ENCODE measurements at regions not wholly inside any gene's neighbourhood (a gene's known extent, or its start where the extent isn't known, plus 50 kb on each side); places are given as distances from the start of the nearest gene placed in this dataset.

GRCh38 chr1:55481634-55482033 is 266.5 kb upstream of the USP24 start:
- TF ChIP-seq SIX5 (IDR thresholded peaks at IDR 0.05; ENCODE audit: low read depth, low read length): no peak
- TF ChIP-seq TAF1 (IDR thresholded peaks at IDR 0.05; ENCODE audit: low read depth, low read length): no peak
- no peak for TF ChIP-seq CBX5 (IDR thresholded peaks at IDR 0.05; ENCODE audit: low read depth, low read length)
- no peak for TF ChIP-seq RAD21 (IDR thresholded peaks at IDR 0.05 in 1 of 2, conservative IDR thresholded peaks at IDR 0.05 in 1 of 2; ENCODE audit: low read depth in 2 of 2, low read length in 2 of 2)
- TF ChIP-seq JUN (IDR thresholded peaks at IDR 0.05; ENCODE audit: low read depth, low read length): no peak
- TF ChIP-seq, protein P1, sequence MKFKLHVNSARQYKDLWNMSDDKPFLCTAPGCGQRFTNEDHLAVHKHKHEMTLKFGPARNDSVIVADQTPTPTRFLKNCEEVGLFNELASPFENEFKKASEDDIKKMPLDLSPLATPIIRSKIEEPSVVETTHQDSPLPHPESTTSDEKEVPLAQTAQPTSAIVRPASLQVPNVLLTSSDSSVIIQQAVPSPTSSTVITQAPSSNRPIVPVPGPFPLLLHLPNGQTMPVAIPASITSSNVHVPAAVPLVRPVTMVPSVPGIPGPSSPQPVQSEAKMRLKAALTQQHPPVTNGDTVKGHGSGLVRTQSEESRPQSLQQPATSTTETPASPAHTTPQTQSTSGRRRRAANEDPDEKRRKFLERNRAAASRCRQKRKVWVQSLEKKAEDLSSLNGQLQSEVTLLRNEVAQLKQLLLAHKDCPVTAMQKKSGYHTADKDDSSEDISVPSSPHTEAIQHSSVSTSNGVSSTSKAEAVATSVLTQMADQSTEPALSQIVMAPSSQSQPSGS (IDR thresholded peaks at IDR 0.05; ENCODE audit: low read length): no peak
- TF ChIP-seq, protein P2, sequence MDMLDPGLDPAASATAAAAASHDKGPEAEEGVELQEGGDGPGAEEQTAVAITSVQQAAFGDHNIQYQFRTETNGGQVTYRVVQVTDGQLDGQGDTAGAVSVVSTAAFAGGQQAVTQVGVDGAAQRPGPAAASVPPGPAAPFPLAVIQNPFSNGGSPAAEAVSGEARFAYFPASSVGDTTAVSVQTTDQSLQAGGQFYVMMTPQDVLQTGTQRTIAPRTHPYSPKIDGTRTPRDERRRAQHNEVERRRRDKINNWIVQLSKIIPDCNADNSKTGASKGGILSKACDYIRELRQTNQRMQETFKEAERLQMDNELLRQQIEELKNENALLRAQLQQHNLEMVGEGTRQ (IDR thresholded peaks at IDR 0.05; ENCODE audit: low read length): no peak
- no peak for TF ChIP-seq BCL11A (IDR thresholded peaks at IDR 0.05; ENCODE audit: low read depth in 2 of 2, low read length in 2 of 2)
- TF ChIP-seq CEBPB (IDR thresholded peaks at IDR 0.05; ENCODE audit: low read depth, low read length): no peak
- TF ChIP-seq E2F6 (IDR thresholded peaks at IDR 0.05): no peak
- TF ChIP-seq SUZ12 (IDR thresholded peaks at IDR 0.05; ENCODE audit: low read length): no peak
- FAIRE-seq (no peak), DNase-seq (ENCODE audit: low read depth in 1 of 2, low spot score in 2 of 2) (no peak)
- Histone ChIP-seq H2AK5ac (ENCODE audit: low read depth, low read length) (no peak overlapping the region), H3K56ac (replicated peaks; ENCODE audit: insufficient read length, low read depth, low read length) (no peak overlapping the region), H3K4me2 (ENCODE audit: insufficient read depth in 1 of 2, low read depth in 2 of 2, low read length in 2 of 2) (no peak overlapping the region), H4K8ac (ENCODE audit: extremely low read depth, insufficient read depth, low read length) (no peak overlapping the region), H3K14ac (ENCODE audit: insufficient read length) (no peak overlapping the region), H2BK120ac (replicated peaks; ENCODE audit: low read depth, low read length) (no peak overlapping the region), H3K9ac (replicated peaks in 1 of 4; ENCODE audit: extremely low read depth in 1 of 4, low read depth in 3 of 4, low read length in 3 of 4) (no peak overlapping the region), H3K79me2 (ENCODE audit: control insufficient read depth in 1 of 2, insufficient read depth in 2 of 2, low read length in 2 of 2) (no peaks in the 10 kb centered on the region), H2BK12ac (ENCODE audit: low read depth, low read length) (no peak overlapping the region), H3K4me3 (ENCODE audit: extremely low read depth in 1 of 4, insufficient read depth in 2 of 4, low read depth in 3 of 4, low read length in 4 of 4) (no peak overlapping the region), H3K9me3 (ENCODE audit: insufficient read depth in 2 of 2, low read depth in 1 of 2, low read length in 1 of 2) (no peaks in the 10 kb centered on the region), H2BK5ac (ENCODE audit: low read depth, low read length) (no peak overlapping the region), H2AFZ (ENCODE audit: low read length) (no peak overlapping the region), H4K20me1 (replicated peaks in 1 of 2; ENCODE audit: control insufficient read depth in 1 of 2, insufficient read depth in 2 of 2, low read length in 2 of 2) (no peaks in the 10 kb centered on the region), H2BK15ac (ENCODE audit: low read length) (no peak overlapping the region), H3K36me3 (ENCODE audit: control insufficient read depth in 2 of 4, insufficient read depth in 4 of 4, low read length in 3 of 4) (no peaks in the 10 kb centered on the region), H3K23me2 (ENCODE audit: low read depth, low read length) (no peaks in the 10 kb centered on the region), H3K18ac (ENCODE audit: extremely low read depth, low read length) (no peak overlapping the region), H3K27ac (ENCODE audit: low read depth, low read length) (no peak overlapping the region), H3K27me3 (replicated peaks in 1 of 4; ENCODE audit: control insufficient read depth in 3 of 4, extremely low read depth in 1 of 4, insufficient read depth in 3 of 4, low read length in 3 of 4) (no peaks in the 10 kb centered on the region), H4K5ac (ENCODE audit: insufficient read length, low read depth, low read length) (no peak overlapping the region), H3K23ac (ENCODE audit: insufficient read length) (no peak overlapping the region), H3K4ac (replicated peaks; ENCODE audit: insufficient read length, low read depth, low read length) (no peak overlapping the region), H2BK20ac (ENCODE audit: low read length) (no peak overlapping the region), H3K79me1 (ENCODE audit: low read depth, low read length) (no peaks in the 10 kb centered on the region), H3K4me1 (replicated peaks in 1 of 4; ENCODE audit: control insufficient read depth in 3 of 4, insufficient read depth in 4 of 4, low read length in 3 of 4) (no peaks in the 10 kb centered on the region), H4K91ac (replicated peaks; ENCODE audit: insufficient read length, low read length) (no peak overlapping the region)
- 89% methylated on average over 3 of the region's 3 CpGs; no CpG with 5 or more reads in 1 of the 2 experiments for WGBS, 2 experiments (ENCODE audit: extremely low coverage in 1 of 2, insufficient coverage in 1 of 2, insufficient read length in 1 of 2, insufficient replicate concordance in 2 of 2, low coverage in 1 of 2, low lambda C conversion rate in 2 of 2, missing lambda C conversion rate in 1 of 2)
- POLR2A ChIA-PET (ENCODE audit: partially characterized antibody): no interaction called here
- CTCF ChIA-PET (ENCODE audit: partially characterized antibody): interaction anchor here (0.7 to 1.6 kb wide), 5 partner anchors 101 to 1103 kb away, joined by 3 to 4 read pairs (median 4); no protein-coding TSS in a partner anchor
